ENCODE measurements at regions not wholly inside any gene's neighbourhood (a gene's known extent, or its start where the extent isn't known, plus 50 kb on each side); places are given as distances from the start of the nearest gene placed in this dataset.

DNA sequence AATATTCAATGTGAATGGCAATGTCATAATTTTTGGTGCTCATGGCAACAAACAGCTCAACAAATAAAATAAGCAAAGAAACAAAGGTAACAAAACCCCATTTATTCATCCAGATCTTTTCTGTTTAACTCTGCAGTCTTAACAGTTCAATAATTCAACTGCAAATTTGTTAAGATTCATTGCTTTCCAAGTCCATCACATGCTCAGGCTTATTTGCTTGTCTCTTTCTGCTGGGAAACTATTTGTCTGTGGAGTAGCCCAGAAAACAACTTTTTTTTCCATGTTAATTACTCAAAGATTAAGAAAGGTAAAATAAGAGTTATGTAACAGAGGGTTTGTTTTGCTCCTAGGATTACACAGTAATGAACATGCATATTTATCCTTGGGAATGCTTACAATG is 92.6 kb upstream of the PNPT1 start:
- TF ChIP-seq, protein P1, sequence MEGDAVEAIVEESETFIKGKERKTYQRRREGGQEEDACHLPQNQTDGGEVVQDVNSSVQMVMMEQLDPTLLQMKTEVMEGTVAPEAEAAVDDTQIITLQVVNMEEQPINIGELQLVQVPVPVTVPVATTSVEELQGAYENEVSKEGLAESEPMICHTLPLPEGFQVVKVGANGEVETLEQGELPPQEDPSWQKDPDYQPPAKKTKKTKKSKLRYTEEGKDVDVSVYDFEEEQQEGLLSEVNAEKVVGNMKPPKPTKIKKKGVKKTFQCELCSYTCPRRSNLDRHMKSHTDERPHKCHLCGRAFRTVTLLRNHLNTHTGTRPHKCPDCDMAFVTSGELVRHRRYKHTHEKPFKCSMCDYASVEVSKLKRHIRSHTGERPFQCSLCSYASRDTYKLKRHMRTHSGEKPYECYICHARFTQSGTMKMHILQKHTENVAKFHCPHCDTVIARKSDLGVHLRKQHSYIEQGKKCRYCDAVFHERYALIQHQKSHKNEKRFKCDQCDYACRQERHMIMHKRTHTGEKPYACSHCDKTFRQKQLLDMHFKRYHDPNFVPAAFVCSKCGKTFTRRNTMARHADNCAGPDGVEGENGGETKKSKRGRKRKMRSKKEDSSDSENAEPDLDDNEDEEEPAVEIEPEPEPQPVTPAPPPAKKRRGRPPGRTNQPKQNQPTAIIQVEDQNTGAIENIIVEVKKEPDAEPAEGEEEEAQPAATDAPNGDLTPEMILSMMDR (IDR thresholded peaks at IDR 0.05) = no peak
- TF ChIP-seq POLR2A (IDR thresholded peaks at IDR 0.05) (no peak), EP300 (IDR thresholded peaks at IDR 0.05; ENCODE audit: low read depth) (no peak)

Measured in transverse colon (tissue), 3 donors.